ENCODE measurements at regions not wholly inside any gene's neighbourhood (a gene's known extent, or its start where the extent isn't known, plus 50 kb on each side); places are given as distances from the start of the nearest gene placed in this dataset.

GRCh38 chr5:29296548-29296947, 1896.9 kb upstream of the CDH6 start:
- Histone ChIP-seq H3K27ac (no peak overlapping the region), H3K4me3 (no peak overlapping the region), H3K36me3 (no peaks in the 10 kb centered on the region), H3K9me3 (peaks cover 6 to 14% of the 10 kb centered on the region in 2 donors), H3K4me1 (no peaks in the 10 kb centered on the region), H3K27me3 (no peaks in the 10 kb centered on the region)
- intact Hi-C loops (cut with DNase I; ENCODE audit: low total_unique reads) = no loop called here
- DNase-seq (ENCODE audit: low spot score in 2 of 2) = no peak
- no peak for TF ChIP-seq POLR2A (IDR thresholded peaks at IDR 0.05)
- no peak for TF ChIP-seq POLR2AphosphoS5 (IDR thresholded peaks at IDR 0.05)
- TF ChIP-seq CTCF (IDR thresholded peaks at IDR 0.05) = no peak

- no peak for TF ChIP-seq CTCF (IDR thresholded peaks at IDR 0.05)
- TF ChIP-seq POLR2A (IDR thresholded peaks at IDR 0.05) = no peak
- TF ChIP-seq POLR2AphosphoS5 (IDR thresholded peaks at IDR 0.05) = no peak
- Histone ChIP-seq H3K4me1 (no peaks in the 10 kb centered on the region), H3K27ac (no peak overlapping the region), H3K4me3 (no peak overlapping the region), H3K36me3 (no peaks in the 10 kb centered on the region), H3K27me3 (no peaks in the 10 kb centered on the region), H3K9me3 (peaks cover 0 to 15% of the 10 kb centered on the region in 2 donors)
- no peak for DNase-seq (ENCODE audit: low spot score in 2 of 2)
- intact Hi-C loops (cut with DNase I; ENCODE audit: low total_unique reads) = no loop called here
Measured at GRCh38 chr5:29277642-29278041, 1915.8 kb upstream of the CDH6 start.

- Histone ChIP-seq H3K9me3 (peaks cover 0 to 15% of the 10 kb centered on the region in 2 donors), H3K27ac (no peak overlapping the region), H3K4me1 (no peaks in the 10 kb centered on the region), H3K27me3 (no peaks in the 10 kb centered on the region), H3K36me3 (no peaks in the 10 kb centered on the region), H3K4me3 (no peak overlapping the region)
- TF ChIP-seq POLR2A (IDR thresholded peaks at IDR 0.05) (no peak), CTCF (IDR thresholded peaks at IDR 0.05) (no peak), POLR2AphosphoS5 (IDR thresholded peaks at IDR 0.05) (no peak)
- intact Hi-C loops (cut with DNase I; ENCODE audit: low total_unique reads) = no loop called here
- no peak for DNase-seq (ENCODE audit: low spot score in 2 of 2)
Measured at GRCh38 chr5:29276371-29276770, 1917.1 kb upstream of the CDH6 start.

GRCh38 chr5:29263915-29264351, 1929.6 kb upstream of the CDH6 start:
- intact Hi-C loops (cut with DNase I; ENCODE audit: low total_unique reads) = no loop called here
- H3K9me3 ChIP-seq = no peaks in the 10 kb centered on the region
- no peak overlapping the region for H3K27ac ChIP-seq
- DNase-seq (ENCODE audit: low spot score in 2 of 2) = no peak
- H3K4me3 ChIP-seq = no peak overlapping the region
- H3K36me3 ChIP-seq = no peaks in the 10 kb centered on the region
- TF ChIP-seq POLR2A (IDR thresholded peaks at IDR 0.05) (no peak), CTCF (IDR thresholded peaks at IDR 0.05) (no peak), POLR2AphosphoS5 (IDR thresholded peaks at IDR 0.05) (no peak)
- H3K4me1 ChIP-seq = no peaks in the 10 kb centered on the region
- H3K27me3 ChIP-seq = no peaks in the 10 kb centered on the region

GRCh38 chr5:29262339-29263123, 1931.0 kb upstream of the CDH6 start:
- Histone ChIP-seq H3K36me3 (no peaks in the 10 kb centered on the region), H3K27ac (no peak overlapping the region), H3K4me3 (no peak overlapping the region), H3K4me1 (no peaks in the 10 kb centered on the region), H3K9me3 (no peaks in the 10 kb centered on the region), H3K27me3 (no peaks in the 10 kb centered on the region)
- intact Hi-C loops (cut with DNase I; ENCODE audit: low total_unique reads) = no loop called here
- TF ChIP-seq POLR2AphosphoS5 (IDR thresholded peaks at IDR 0.05) (no peak), CTCF (IDR thresholded peaks at IDR 0.05) (no peak), POLR2A (IDR thresholded peaks at IDR 0.05) (no peak)
- DNase-seq (ENCODE audit: low spot score in 2 of 2) = no peak
